Neural cell (in vitro differentiated cells): ENCODE measurements at regions not wholly inside any gene's neighbourhood (a gene's known extent, or its start where the extent isn't known, plus 50 kb on each side); places are given as distances from the start of the nearest gene placed in this dataset.

Source experiments
- H2AFZ ChIP-seq: fragments of 200-600, 300-800 bp; sonication (generic), shearing (Covaris generic); 2 replicates; pipeline ENCODE4 v1.6.0; 2014; ENCODE audit warnings: low read depth, mild to moderate bottlenecking, antibody characterized with exemption, low read length, moderate library complexity
- H3F3A ChIP-seq: fragments of 200-600 bp; shearing (Covaris generic); 2 replicates; pipeline ENCODE4 v1.6.1; 2016; ENCODE audit warnings: mild to moderate bottlenecking, moderate library complexity, mixed read lengths, antibody characterized with exemption, low read length; ENCODE audit not compliant: insufficient read depth, poor library complexity, severe bottlenecking
- H3K27ac ChIP-seq: fragments of 200-600, 300-800 bp; sonication (generic), shearing (Covaris generic); 2 replicates; pipeline ENCODE4 v1.5.1; 2014; ENCODE audit warnings: mild to moderate bottlenecking, low read length, moderate library complexity
- H3K27me3 ChIP-seq: fragments of 300-800, 200-600 bp; sonication (generic), shearing (Covaris generic); 2 replicates; pipeline ENCODE4 v1.6.0; 2014; ENCODE audit warnings: mild to moderate bottlenecking, low read depth, low read length, moderate library complexity; ENCODE audit not compliant: insufficient read depth
- H3K36me3 ChIP-seq: fragments of 300-800, 200-600 bp; sonication (generic), shearing (Covaris generic); 2 replicates; pipeline ENCODE4 v1.5.1; 2014; ENCODE audit warnings: mild to moderate bottlenecking, antibody characterized with exemption, low read length, moderate library complexity; ENCODE audit not compliant: insufficient read depth
- H3K4me2 ChIP-seq: fragments of 300-800, 200-600 bp; sonication (generic), shearing (Covaris generic); 2 replicates; pipeline ENCODE4 v1.6.0; 2014; ENCODE audit warnings: mild to moderate bottlenecking, low read length
- H3K4me3 ChIP-seq: fragments of 300-800, 200-600 bp; sonication (generic), shearing (Covaris generic); 2 replicates; pipeline ENCODE4 v1.5.1; 2014; ENCODE audit warnings: mild to moderate bottlenecking, low read length, moderate library complexity
- H3K79me2 ChIP-seq: fragments of 200-600 bp; shearing (Covaris generic); replicated peaks from 2 replicates; pipeline ENCODE4 v1.6.0; 2014; ENCODE audit warnings: mild to moderate bottlenecking, low read length, moderate library complexity; ENCODE audit not compliant: insufficient read depth
- H3K9ac ChIP-seq: fragments of 300-800, 200-600 bp; sonication (generic), shearing (Covaris generic); 2 replicates; pipeline ENCODE4 v1.6.1; 2016; ENCODE audit warnings: mild to moderate bottlenecking, low read length, mixed read lengths
- H3K9me2 ChIP-seq: fragments of 200-600 bp; shearing (Covaris generic); 2 replicates; pipeline ENCODE4 v1.6.1; 2016; ENCODE audit warnings: mild to moderate bottlenecking, low read length, mixed read lengths; ENCODE audit not compliant: insufficient read depth
- H3K9me3 ChIP-seq: fragments of 200-600, 300-800 bp; sonication (generic), shearing (Covaris generic); 2 replicates; pipeline ENCODE4 v1.6.1; 2016; ENCODE audit warnings: mild to moderate bottlenecking, mixed run types, low read length, moderate library complexity, mixed read lengths
- H4K20me1 ChIP-seq: fragments of 200-600 bp; shearing (Covaris generic); 2 replicates; pipeline ENCODE4 v1.6.1; 2016; ENCODE audit warnings: mild to moderate bottlenecking, mixed run types; ENCODE audit not compliant: insufficient read depth
- EP300 ChIP-seq: fragments of 450-650 bp; conservative IDR thresholded peaks from 2 replicates; pipeline ENCODE4 v1.6.1; 2014; ENCODE audit warnings: antibody characterized with exemption, mild to moderate bottlenecking, moderate library complexity; ENCODE audit not compliant: poor library complexity, severe bottlenecking
- EZH2 ChIP-seq: fragments of 200-600, 300-800 bp; shearing (Covaris generic), sonication (generic); IDR thresholded peaks from 2 replicates; pipeline ENCODE4 v1.6.1; 2014; ENCODE audit warnings: antibody characterized with exemption, low read length, borderline replicate concordance, mild to moderate bottlenecking; ENCODE audit not compliant: insufficient read depth, poor library complexity, severe bottlenecking
- MXI1 ChIP-seq: fragments of 450-650 bp; conservative IDR thresholded peaks from 2 replicates; pipeline ENCODE4 v1.6.1; 2014; ENCODE audit warnings: antibody characterized with exemption, mild to moderate bottlenecking; ENCODE audit not compliant: poor library complexity, severe bottlenecking
- POLR2AphosphoS5 ChIP-seq: IDR thresholded peaks from 2 replicates; pipeline ENCODE4 v1.6.1; 2012
- RAD21 ChIP-seq: fragments of 450-650 bp; conservative IDR thresholded peaks from 2 replicates; pipeline ENCODE4 v1.6.1; 2014; ENCODE audit warnings: antibody characterized with exemption, mild to moderate bottlenecking, moderate library complexity
- SMC3 ChIP-seq: fragments of 450-650 bp; conservative IDR thresholded peaks from 2 replicates; pipeline ENCODE4 v1.6.1; 2014; ENCODE audit warnings: antibody characterized with exemption, mild to moderate bottlenecking, moderate library complexity; ENCODE audit not compliant: poor library complexity
- TAF1 ChIP-seq: IDR thresholded peaks from 2 replicates; pipeline ENCODE4 v1.6.1; 2012; ENCODE audit warnings: low read depth
- TF ChIP-seq, protein P1 (sequence below): IDR thresholded peaks from 2 replicates; pipeline ENCODE4 v1.6.1; 2012; ENCODE audit warnings: borderline replicate concordance
- TF ChIP-seq, protein P2 (sequence below): fragments of 450-650 bp; IDR thresholded peaks from 2 replicates; pipeline ENCODE4 v1.5.1; 2014; ENCODE audit warnings: antibody characterized with exemption, mild to moderate bottlenecking, moderate library complexity; ENCODE audit not compliant: poor library complexity, severe bottlenecking

DNA sequence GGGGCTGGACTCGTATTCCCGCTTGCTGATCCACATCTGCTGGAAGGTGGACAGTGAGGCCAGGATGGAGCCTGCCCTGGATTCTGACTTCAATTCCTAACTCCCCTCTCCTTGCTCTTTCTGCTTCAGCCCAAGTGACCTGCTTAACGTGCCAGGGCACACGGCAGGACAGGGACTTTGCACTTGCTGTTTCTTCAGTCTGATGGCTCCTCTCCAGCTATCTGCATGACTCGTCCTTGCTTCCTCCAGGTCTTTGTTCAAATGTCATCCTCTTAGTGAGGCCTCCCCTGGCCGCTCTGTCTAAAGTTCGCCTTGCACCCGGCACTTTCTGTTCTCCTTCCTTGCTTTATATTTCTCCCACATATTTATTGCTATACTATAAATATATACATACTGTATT, 357.6 kb downstream of the MTX2 start:
- H3K9ac ChIP-seq, result no peak overlapping the region
- H3K9me3 ChIP-seq, result no peaks in the 10 kb centered on the region
- H3K27me3 ChIP-seq, result peaks cover 26% of the 10 kb centered on the region
- TF ChIP-seq POLR2AphosphoS5, result no peak
- TF ChIP-seq, protein P1, sequence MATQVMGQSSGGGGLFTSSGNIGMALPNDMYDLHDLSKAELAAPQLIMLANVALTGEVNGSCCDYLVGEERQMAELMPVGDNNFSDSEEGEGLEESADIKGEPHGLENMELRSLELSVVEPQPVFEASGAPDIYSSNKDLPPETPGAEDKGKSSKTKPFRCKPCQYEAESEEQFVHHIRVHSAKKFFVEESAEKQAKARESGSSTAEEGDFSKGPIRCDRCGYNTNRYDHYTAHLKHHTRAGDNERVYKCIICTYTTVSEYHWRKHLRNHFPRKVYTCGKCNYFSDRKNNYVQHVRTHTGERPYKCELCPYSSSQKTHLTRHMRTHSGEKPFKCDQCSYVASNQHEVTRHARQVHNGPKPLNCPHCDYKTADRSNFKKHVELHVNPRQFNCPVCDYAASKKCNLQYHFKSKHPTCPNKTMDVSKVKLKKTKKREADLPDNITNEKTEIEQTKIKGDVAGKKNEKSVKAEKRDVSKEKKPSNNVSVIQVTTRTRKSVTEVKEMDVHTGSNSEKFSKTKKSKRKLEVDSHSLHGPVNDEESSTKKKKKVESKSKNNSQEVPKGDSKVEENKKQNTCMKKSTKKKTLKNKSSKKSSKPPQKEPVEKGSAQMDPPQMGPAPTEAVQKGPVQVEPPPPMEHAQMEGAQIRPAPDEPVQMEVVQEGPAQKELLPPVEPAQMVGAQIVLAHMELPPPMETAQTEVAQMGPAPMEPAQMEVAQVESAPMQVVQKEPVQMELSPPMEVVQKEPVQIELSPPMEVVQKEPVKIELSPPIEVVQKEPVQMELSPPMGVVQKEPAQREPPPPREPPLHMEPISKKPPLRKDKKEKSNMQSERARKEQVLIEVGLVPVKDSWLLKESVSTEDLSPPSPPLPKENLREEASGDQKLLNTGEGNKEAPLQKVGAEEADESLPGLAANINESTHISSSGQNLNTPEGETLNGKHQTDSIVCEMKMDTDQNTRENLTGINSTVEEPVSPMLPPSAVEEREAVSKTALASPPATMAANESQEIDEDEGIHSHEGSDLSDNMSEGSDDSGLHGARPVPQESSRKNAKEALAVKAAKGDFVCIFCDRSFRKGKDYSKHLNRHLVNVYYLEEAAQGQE, result no peak
- no peak for TF ChIP-seq EZH2
- no peak for TF ChIP-seq EP300
- TF ChIP-seq RAD21, result no peak
- no peak for TF ChIP-seq SMC3
- no peak for TF ChIP-seq TAF1
- TF ChIP-seq MXI1, result no peak
- TF ChIP-seq, protein P2, sequence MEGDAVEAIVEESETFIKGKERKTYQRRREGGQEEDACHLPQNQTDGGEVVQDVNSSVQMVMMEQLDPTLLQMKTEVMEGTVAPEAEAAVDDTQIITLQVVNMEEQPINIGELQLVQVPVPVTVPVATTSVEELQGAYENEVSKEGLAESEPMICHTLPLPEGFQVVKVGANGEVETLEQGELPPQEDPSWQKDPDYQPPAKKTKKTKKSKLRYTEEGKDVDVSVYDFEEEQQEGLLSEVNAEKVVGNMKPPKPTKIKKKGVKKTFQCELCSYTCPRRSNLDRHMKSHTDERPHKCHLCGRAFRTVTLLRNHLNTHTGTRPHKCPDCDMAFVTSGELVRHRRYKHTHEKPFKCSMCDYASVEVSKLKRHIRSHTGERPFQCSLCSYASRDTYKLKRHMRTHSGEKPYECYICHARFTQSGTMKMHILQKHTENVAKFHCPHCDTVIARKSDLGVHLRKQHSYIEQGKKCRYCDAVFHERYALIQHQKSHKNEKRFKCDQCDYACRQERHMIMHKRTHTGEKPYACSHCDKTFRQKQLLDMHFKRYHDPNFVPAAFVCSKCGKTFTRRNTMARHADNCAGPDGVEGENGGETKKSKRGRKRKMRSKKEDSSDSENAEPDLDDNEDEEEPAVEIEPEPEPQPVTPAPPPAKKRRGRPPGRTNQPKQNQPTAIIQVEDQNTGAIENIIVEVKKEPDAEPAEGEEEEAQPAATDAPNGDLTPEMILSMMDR, result no peak
- H4K20me1 ChIP-seq, result no peaks in the 10 kb centered on the region
- H3K4me3 ChIP-seq, result no peak overlapping the region
- no peaks in the 10 kb centered on the region for H3K79me2 ChIP-seq
- H3K4me2 ChIP-seq, result no peak overlapping the region
- H3K9me2 ChIP-seq, result no peaks in the 10 kb centered on the region
- H3K27ac ChIP-seq, result no peak overlapping the region
- H3F3A ChIP-seq, result no peaks in the 10 kb centered on the region
- no peak overlapping the region for H2AFZ ChIP-seq
- no peaks in the 10 kb centered on the region for H3K36me3 ChIP-seq

DNA sequence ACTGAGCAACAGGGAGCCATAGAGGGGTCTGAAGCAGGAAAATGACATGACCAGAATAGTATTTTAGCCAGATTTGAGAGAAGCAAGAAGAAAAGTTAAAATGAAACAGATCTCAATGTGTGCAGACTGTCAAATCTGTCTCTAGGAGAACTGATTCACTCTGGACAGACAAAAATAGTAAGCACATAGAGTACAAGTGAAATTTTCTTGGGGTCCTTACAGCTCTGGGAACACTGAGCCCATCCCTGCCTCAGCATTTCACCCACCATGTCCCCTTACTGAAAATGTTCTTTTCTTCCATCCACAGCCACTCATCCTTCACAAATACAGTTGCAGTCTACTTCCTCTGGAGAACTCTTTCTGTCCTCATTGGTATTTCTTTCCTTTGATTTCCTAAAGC, 359.2 kb downstream of the MTX2 start:
- Histone ChIP-seq H3K4me3 (no peak overlapping the region), H3K27ac (no peak overlapping the region), H4K20me1 (no peaks in the 10 kb centered on the region), H3K9ac (no peak overlapping the region), H3K4me2 (no peak overlapping the region), H2AFZ (no peak overlapping the region), H3F3A (no peaks in the 10 kb centered on the region), H3K9me2 (no peaks in the 10 kb centered on the region), H3K36me3 (no peaks in the 10 kb centered on the region), H3K9me3 (no peaks in the 10 kb centered on the region), H3K79me2 (no peaks in the 10 kb centered on the region), H3K27me3 (peaks cover 40% of the 10 kb centered on the region)
- TF ChIP-seq RAD21 (no peak), MXI1 (no peak), EP300 (no peak), POLR2AphosphoS5 (no peak), EZH2 (no peak), SMC3 (no peak), TAF1 (no peak)
- TF ChIP-seq, protein P1, result no peak
- TF ChIP-seq, protein P2, result no peak
